Esophagus squamous epithelium (tissue), 4 donors: ENCODE measurements at regions not wholly inside any gene's neighbourhood (a gene's known extent, or its start where the extent isn't known, plus 50 kb on each side); places are given as distances from the start of the nearest gene placed in this dataset.

Source experiments
- POLR2A ChIP-seq, 4 donors: fragments of 450-650 bp; IDR thresholded peaks; one replicate each; pipeline ENCODE4 v1.6.1; 2017; ENCODE audit warnings: antibody characterized with exemption in 4 of 4, mild to moderate bottlenecking in 4 of 4, moderate library complexity in 3 of 4
- TF ChIP-seq, protein P1 (sequence below), 6 experiments: fragments of 450-650 bp in 4 of 6; fragments of 200-600 bp in 2 of 6; sonication (generic) in 2 of 6; IDR thresholded peaks; one replicate each; pipeline ENCODE4 v1.5.1; 2016 to 2019; ENCODE audit warnings: antibody characterized with exemption in 6 of 6, mild to moderate bottlenecking in 4 of 6, moderate library complexity in 4 of 6

DNA sequence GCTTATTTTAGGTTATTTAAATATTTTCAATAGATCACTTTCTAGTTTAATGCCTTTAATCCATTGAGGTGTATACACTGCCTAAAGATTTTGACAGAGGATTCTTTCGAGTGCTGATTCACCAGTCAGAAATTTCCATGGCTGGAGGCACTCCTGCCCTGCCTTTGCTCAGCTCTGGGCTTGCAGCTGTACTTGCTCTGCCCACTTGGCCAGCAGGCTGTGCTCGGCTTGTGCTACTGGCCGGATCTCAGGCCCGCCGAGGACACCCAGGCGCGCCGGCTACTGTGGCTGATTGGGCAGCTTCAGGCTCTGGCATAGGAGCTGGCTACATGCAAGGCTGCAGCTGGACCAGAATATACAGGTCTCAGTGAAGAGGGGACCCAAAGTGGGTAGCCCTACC is 675.1 kb upstream of the MMS22L start:
- TF ChIP-seq, protein P1, sequence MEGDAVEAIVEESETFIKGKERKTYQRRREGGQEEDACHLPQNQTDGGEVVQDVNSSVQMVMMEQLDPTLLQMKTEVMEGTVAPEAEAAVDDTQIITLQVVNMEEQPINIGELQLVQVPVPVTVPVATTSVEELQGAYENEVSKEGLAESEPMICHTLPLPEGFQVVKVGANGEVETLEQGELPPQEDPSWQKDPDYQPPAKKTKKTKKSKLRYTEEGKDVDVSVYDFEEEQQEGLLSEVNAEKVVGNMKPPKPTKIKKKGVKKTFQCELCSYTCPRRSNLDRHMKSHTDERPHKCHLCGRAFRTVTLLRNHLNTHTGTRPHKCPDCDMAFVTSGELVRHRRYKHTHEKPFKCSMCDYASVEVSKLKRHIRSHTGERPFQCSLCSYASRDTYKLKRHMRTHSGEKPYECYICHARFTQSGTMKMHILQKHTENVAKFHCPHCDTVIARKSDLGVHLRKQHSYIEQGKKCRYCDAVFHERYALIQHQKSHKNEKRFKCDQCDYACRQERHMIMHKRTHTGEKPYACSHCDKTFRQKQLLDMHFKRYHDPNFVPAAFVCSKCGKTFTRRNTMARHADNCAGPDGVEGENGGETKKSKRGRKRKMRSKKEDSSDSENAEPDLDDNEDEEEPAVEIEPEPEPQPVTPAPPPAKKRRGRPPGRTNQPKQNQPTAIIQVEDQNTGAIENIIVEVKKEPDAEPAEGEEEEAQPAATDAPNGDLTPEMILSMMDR (IDR thresholded peaks at IDR 0.05): no peak
- no peak for TF ChIP-seq POLR2A (IDR thresholded peaks at IDR 0.05)
